ENCODE measurements at regions not wholly inside any gene's neighbourhood (a gene's known extent, or its start where the extent isn't known, plus 50 kb on each side); places are given as distances from the start of the nearest gene placed in this dataset.

- TF ChIP-seq POLR2AphosphoS5 (IDR thresholded peaks at IDR 0.05) (no peak), CTCF (IDR thresholded peaks at IDR 0.05) (no peak)
These were observed 68.4 kb upstream of the ZNF281 start for GRCh38 chr1:200478239-200478623.

All from prostate gland (tissue), 2 donors.